Nephron progenitor cell (in vitro differentiated cells): ENCODE measurements at regions not wholly inside any gene's neighbourhood (a gene's known extent, or its start where the extent isn't known, plus 50 kb on each side); places are given as distances from the start of the nearest gene placed in this dataset.

Source experiments
- DNase-seq: peaks from one replicate; pipeline ENCODE4 v3.0.0; 2021
- H3K27ac Mint-ChIP-seq: 2 replicates; pipeline ENCODE4 v1.8.0; 2021; ENCODE audit warnings: mild to moderate bottlenecking, moderate library complexity, mixed read lengths
- H3K27me3 Mint-ChIP-seq: 2 replicates; pipeline ENCODE4 v1.8.0; 2021; ENCODE audit warnings: mild to moderate bottlenecking, low read depth, mixed read lengths; ENCODE audit not compliant: poor library complexity
- H3K36me3 Mint-ChIP-seq: 2 replicates; pipeline ENCODE4 v1.8.0; 2021; ENCODE audit warnings: low read depth, mixed read lengths
- H3K4me1 Mint-ChIP-seq: 2 replicates; pipeline ENCODE4 v1.8.0; 2021; ENCODE audit warnings: mixed read lengths
- H3K4me3 Mint-ChIP-seq: 2 replicates; pipeline ENCODE4 v1.8.0; 2021; ENCODE audit warnings: mild to moderate bottlenecking, moderate library complexity, mixed read lengths
- H3K9me3 Mint-ChIP-seq: 2 replicates; pipeline ENCODE4 v1.8.0; 2021; ENCODE audit warnings: mild to moderate bottlenecking, moderate library complexity, mixed read lengths
- CTCF ChIP-seq: fragments of 200-600 bp; sonication (generic); IDR thresholded peaks from 2 replicates; pipeline ENCODE4 v1.5.0; 2021; ENCODE audit warnings: antibody characterized with exemption

GRCh38 chr13:83311886-83312577, 570.2 kb downstream of the SLITRK1 start:
- no peak overlapping the region for H3K4me3 Mint-ChIP-seq
- H3K27me3 Mint-ChIP-seq = no peaks in the 10 kb centered on the region
- H3K9me3 Mint-ChIP-seq = no peaks in the 10 kb centered on the region
- H3K36me3 Mint-ChIP-seq = no peaks in the 10 kb centered on the region
- DNase-seq = no peak
- no peak overlapping the region for H3K27ac Mint-ChIP-seq
- H3K4me1 Mint-ChIP-seq = no peaks in the 10 kb centered on the region
- no peak for TF ChIP-seq CTCF

GRCh38 chr13:83298617-83299016, 583.7 kb downstream of the SLITRK1 start:
- no peak for TF ChIP-seq CTCF
- no peak for DNase-seq
- no peaks in the 10 kb centered on the region for H3K27me3 Mint-ChIP-seq
- no peaks in the 10 kb centered on the region for H3K36me3 Mint-ChIP-seq
- H3K9me3 Mint-ChIP-seq = peaks cover 6% of the 10 kb centered on the region
- H3K4me1 Mint-ChIP-seq = no peaks in the 10 kb centered on the region
- H3K27ac Mint-ChIP-seq = no peak overlapping the region
- no peak overlapping the region for H3K4me3 Mint-ChIP-seq

- Mint-ChIP-seq H3K9me3 (peaks cover 6% of the 10 kb centered on the region), H3K4me3 (no peak overlapping the region), H3K36me3 (no peaks in the 10 kb centered on the region), H3K27me3 (no peaks in the 10 kb centered on the region), H3K4me1 (no peaks in the 10 kb centered on the region), H3K27ac (no peak overlapping the region)
- TF ChIP-seq CTCF = no peak
- no peak for DNase-seq
Observed at GRCh38 chr13:83297586-83298290, 584.5 kb downstream of the SLITRK1 start.

DNA sequence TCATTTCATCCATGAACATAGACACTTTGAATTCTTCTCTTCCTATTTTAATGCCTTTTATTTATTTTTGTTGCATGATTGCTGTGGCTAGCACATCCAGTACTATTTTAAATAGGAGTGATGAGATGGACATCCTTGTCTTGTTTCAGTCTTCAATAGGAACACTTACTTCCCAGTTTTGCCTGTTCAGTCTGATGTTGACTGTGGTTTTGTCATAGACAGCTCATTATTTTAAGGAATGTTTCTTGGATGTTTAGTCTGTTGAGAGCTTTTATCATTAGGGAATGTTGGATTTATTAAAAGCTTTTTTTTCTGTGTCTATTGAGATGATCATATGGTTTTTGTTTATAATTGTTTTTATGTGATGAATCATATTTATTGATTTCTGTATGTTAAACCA, 586.6 kb downstream of the SLITRK1 start:
- Mint-ChIP-seq H3K27me3 (no peaks in the 10 kb centered on the region), H3K4me1 (no peaks in the 10 kb centered on the region), H3K36me3 (no peaks in the 10 kb centered on the region), H3K27ac (no peak overlapping the region), H3K4me3 (no peak overlapping the region), H3K9me3 (peaks cover 6% of the 10 kb centered on the region)
- no peak for DNase-seq
- no peak for TF ChIP-seq CTCF

DNA sequence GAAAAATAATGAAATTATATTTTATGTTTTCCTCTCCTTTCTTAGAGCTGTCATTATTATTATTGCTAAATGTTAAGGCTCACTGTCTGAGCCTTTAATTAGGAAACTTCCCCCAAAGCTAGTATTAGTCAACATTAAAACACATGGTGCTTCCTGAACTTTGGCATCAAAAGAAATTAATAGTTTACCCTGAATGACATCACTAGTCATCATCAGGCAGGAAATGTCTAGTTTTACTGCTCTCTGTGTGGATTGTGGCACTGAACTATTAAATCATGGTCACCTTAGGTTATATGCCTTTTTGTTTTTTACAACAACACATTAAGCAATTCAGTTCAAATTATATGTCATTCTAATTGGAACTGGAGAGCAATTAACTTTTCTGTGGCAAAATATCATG, 595.5 kb downstream of the SLITRK1 start:
- H3K27ac Mint-ChIP-seq = no peak overlapping the region
- no peak for TF ChIP-seq CTCF
- no peaks in the 10 kb centered on the region for H3K4me1 Mint-ChIP-seq
- no peak overlapping the region for H3K4me3 Mint-ChIP-seq
- H3K9me3 Mint-ChIP-seq = no peaks in the 10 kb centered on the region
- no peak for DNase-seq
- H3K36me3 Mint-ChIP-seq = no peaks in the 10 kb centered on the region
- H3K27me3 Mint-ChIP-seq = no peaks in the 10 kb centered on the region

- Mint-ChIP-seq H3K27me3 (no peaks in the 10 kb centered on the region), H3K4me1 (no peaks in the 10 kb centered on the region), H3K9me3 (no peaks in the 10 kb centered on the region), H3K36me3 (no peaks in the 10 kb centered on the region), H3K4me3 (no peak overlapping the region), H3K27ac (no peak overlapping the region)
- TF ChIP-seq CTCF = no peak
- no peak for DNase-seq
Observed at GRCh38 chr13:83281654-83282053, 600.6 kb downstream of the SLITRK1 start.
